ENCODE measurements at regions not wholly inside any gene's neighbourhood (a gene's known extent, or its start where the extent isn't known, plus 50 kb on each side); places are given as distances from the start of the nearest gene placed in this dataset.
A peak's percentile ranks its signal among the peaks of the same experiment; 100 is the strongest.

- peaks cover 9% of the 10 kb centered on the region for H3K27me3 ChIP-seq (ENCODE audit: control insufficient read depth, insufficient read depth, low read length, poor library complexity, severe bottlenecking)
- TF ChIP-seq, protein P1, sequence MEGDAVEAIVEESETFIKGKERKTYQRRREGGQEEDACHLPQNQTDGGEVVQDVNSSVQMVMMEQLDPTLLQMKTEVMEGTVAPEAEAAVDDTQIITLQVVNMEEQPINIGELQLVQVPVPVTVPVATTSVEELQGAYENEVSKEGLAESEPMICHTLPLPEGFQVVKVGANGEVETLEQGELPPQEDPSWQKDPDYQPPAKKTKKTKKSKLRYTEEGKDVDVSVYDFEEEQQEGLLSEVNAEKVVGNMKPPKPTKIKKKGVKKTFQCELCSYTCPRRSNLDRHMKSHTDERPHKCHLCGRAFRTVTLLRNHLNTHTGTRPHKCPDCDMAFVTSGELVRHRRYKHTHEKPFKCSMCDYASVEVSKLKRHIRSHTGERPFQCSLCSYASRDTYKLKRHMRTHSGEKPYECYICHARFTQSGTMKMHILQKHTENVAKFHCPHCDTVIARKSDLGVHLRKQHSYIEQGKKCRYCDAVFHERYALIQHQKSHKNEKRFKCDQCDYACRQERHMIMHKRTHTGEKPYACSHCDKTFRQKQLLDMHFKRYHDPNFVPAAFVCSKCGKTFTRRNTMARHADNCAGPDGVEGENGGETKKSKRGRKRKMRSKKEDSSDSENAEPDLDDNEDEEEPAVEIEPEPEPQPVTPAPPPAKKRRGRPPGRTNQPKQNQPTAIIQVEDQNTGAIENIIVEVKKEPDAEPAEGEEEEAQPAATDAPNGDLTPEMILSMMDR (conservative IDR thresholded peaks at IDR 0.05), result no peak
- H3K36me3 Mint-ChIP-seq (ENCODE audit: low read depth), result no peaks in the 10 kb centered on the region
These were observed 892.3 kb downstream of the LTN1 start for GRCh38 chr21:28100366-28100765.

DNA sequence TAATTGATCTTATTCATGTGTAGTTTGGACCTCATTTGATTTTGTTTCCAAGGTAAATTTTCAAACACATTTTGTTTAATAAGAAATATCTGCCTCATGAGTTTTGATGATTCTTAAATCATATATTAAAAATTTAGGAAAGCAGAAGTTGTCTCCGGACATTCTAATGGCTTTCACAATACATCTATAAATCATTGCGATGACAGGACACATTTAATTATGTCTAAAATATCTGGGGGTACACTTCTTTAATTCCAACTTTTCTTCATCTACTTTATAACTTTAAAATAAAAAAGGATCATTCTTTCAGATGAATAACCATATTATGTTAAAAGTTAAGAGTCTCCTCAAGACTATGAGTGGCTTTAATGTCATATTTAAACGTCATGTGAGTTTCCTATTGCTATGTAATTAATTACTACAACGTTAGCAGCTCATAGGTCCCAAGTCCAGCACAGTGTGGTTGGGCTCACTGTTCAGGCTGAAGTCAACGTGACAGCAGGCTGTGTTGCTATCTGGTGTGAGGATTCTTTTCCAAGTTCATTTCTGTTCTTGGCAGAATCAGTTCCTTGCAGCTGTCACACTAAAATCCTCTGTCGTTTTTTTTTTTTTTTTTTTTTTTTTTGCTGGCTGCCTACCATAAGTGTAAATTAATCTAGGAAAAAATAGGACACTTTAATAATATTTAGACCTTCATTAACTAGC, 893.5 kb downstream of the LTN1 start:
- H3K4me1 Mint-ChIP-seq, result no peaks in the 10 kb centered on the region
- Histone ChIP-seq H3K4me3 (ENCODE audit: low read length) (no peak overlapping the region), H3K4me1 (ENCODE audit: control insufficient read depth, insufficient read depth, low read length) (no peaks in the 10 kb centered on the region), H3K27ac (ENCODE audit: low read depth, low read length) (no peak overlapping the region), H3K9ac (ENCODE audit: extremely low read depth, low read length, poor library complexity, severe bottlenecking) (no peak overlapping the region), H3K27me3 (ENCODE audit: control insufficient read depth, insufficient read depth, low read length, poor library complexity, severe bottlenecking) (peaks cover under 1% of the 10 kb centered on the region), H3K9me3 (ENCODE audit: control insufficient read depth, low read length) (no peaks in the 10 kb centered on the region), H3K36me3 (ENCODE audit: control insufficient read depth, insufficient read depth, low read length) (no peaks in the 10 kb centered on the region)
- H3K4me3 Mint-ChIP-seq, result no peak overlapping the region
- H3K27me3 Mint-ChIP-seq (ENCODE audit: insufficient read depth), result no peaks in the 10 kb centered on the region
- TF ChIP-seq, protein P1 (conservative IDR thresholded peaks at IDR 0.05), result no peak
- no peak overlapping the region for H3K27ac Mint-ChIP-seq
- WGBS, 2 experiments (ENCODE audit: insufficient coverage in 1 of 2, insufficient read length in 1 of 2), result 86 to 96% methylated on average over 3 to 5 of the region's 6 CpGs
- H3K36me3 Mint-ChIP-seq (ENCODE audit: low read depth), result no peaks in the 10 kb centered on the region
- DNase-seq, result no peak
- H3K9me3 Mint-ChIP-seq, result peaks cover 3% of the 10 kb centered on the region

More at GRCh38 chr21:28100366-28100765, 892.3 kb downstream of the LTN1 start:
- Histone ChIP-seq H3K36me3 (ENCODE audit: control insufficient read depth, insufficient read depth, low read length) (no peaks in the 10 kb centered on the region), H3K4me3 (ENCODE audit: low read length) (no peak overlapping the region), H3K4me1 (ENCODE audit: control insufficient read depth, insufficient read depth, low read length) (no peaks in the 10 kb centered on the region), H3K9me3 (ENCODE audit: control insufficient read depth, low read length) (no peaks in the 10 kb centered on the region), H3K27ac (ENCODE audit: low read depth, low read length) (no peak overlapping the region), H3K9ac (ENCODE audit: extremely low read depth, low read length, poor library complexity, severe bottlenecking) (no peak overlapping the region)
- Mint-ChIP-seq H3K4me3 (no peak overlapping the region), H3K27ac (no peak overlapping the region), H3K27me3 (ENCODE audit: insufficient read depth) (no peaks in the 10 kb centered on the region), H3K9me3 (peaks cover 3% of the 10 kb centered on the region), H3K4me1 (no peaks in the 10 kb centered on the region)
- no peak for DNase-seq
- WGBS, 2 experiments (ENCODE audit: insufficient coverage in 1 of 2, insufficient read length in 1 of 2), result 86 to 97% methylated on average over 4 to 5 of the region's 5 CpGs

GRCh38 chr21:28091466-28091865, 901.2 kb downstream of the LTN1 start:
- no peak for DNase-seq
- Histone ChIP-seq H3K27me3 (ENCODE audit: control insufficient read depth, insufficient read depth, low read length, poor library complexity, severe bottlenecking) (no peaks in the 10 kb centered on the region), H3K4me3 (ENCODE audit: low read length) (peak overlapping the region; percentile 57), H3K27ac (ENCODE audit: low read depth, low read length) (no peak overlapping the region), H3K4me1 (ENCODE audit: control insufficient read depth, insufficient read depth, low read length) (peaks cover 14% of the 10 kb centered on the region), H3K36me3 (ENCODE audit: control insufficient read depth, insufficient read depth, low read length) (no peaks in the 10 kb centered on the region), H3K9ac (ENCODE audit: extremely low read depth, low read length, poor library complexity, severe bottlenecking) (no peak overlapping the region), H3K9me3 (ENCODE audit: control insufficient read depth, low read length) (peaks cover 16% of the 10 kb centered on the region)
- TF ChIP-seq, protein P1 (conservative IDR thresholded peaks at IDR 0.05), result no peak
- Mint-ChIP-seq H3K27ac (no peak overlapping the region), H3K4me3 (no peak overlapping the region), H3K4me1 (peaks cover 37% of the 10 kb centered on the region), H3K36me3 (ENCODE audit: low read depth) (peaks cover 10% of the 10 kb centered on the region), H3K9me3 (peaks cover 18% of the 10 kb centered on the region), H3K27me3 (ENCODE audit: insufficient read depth) (no peaks in the 10 kb centered on the region)
- 100% methylated on average over 2 of the region's 2 CpGs; no CpG with 5 or more reads in 1 of the 2 experiments for WGBS, 2 experiments (ENCODE audit: insufficient coverage in 1 of 2, insufficient read length in 1 of 2)

Data from endodermal cell (in vitro differentiated cells).